ENCODE measurements at regions not wholly inside any gene's neighbourhood (a gene's known extent, or its start where the extent isn't known, plus 50 kb on each side); places are given as distances from the start of the nearest gene placed in this dataset.
A peak's percentile ranks its signal among the peaks of the same experiment; 100 is the strongest.
"Not testable (repeated sequence)": the region's sequence is repeated elsewhere in the genome, so short reads cannot be mapped to it uniquely, and the experiment has no call there.

DNA sequence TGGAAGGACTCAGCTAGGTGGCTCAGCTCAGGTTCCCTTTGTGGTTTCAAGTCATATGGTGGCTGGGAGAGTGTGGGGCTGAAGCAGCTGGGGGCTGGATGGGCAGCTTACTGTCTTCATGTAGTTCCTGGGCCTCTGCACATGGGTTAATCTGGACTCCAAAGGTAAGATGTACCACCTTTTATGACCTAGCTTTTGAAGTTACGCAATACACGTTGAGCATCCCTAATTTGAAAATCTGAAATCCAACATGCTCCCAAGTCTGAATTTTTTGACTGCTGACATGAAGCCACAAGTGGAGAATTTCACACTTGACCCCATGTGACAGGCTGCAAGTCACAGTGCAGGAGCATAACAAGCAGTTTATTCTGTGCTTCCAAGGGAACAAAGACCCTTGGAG, 173.7 kb downstream of the KBTBD8 start:
- H4K91ac ChIP-seq (ENCODE audit: insufficient read depth, low read depth, low read length), result no peak overlapping the region
- no peak overlapping the region for H2AK9ac ChIP-seq (replicated peaks; ENCODE audit: low read depth, low read length, poor library complexity)
- no peak overlapping the region for H3K4me2 ChIP-seq (ENCODE audit: low read depth, low read length)
- no peaks in the 10 kb centered on the region for H4K20me1 ChIP-seq (ENCODE audit: insufficient read depth, low read length)
- H3K79me1 ChIP-seq (ENCODE audit: low read depth in 1 of 2, low read length in 2 of 2), result no peaks in the 10 kb centered on the region
- no TSS peak for BruUV-seq (replicated peaks)
- no peak overlapping the region for H3K23ac ChIP-seq (ENCODE audit: low read depth, low read length)
- H3K4me1 ChIP-seq (ENCODE audit: control insufficient read depth, insufficient read depth, low read length), result no peaks in the 10 kb centered on the region
- no peaks in the 10 kb centered on the region for H3K27me3 ChIP-seq (ENCODE audit: control insufficient read depth, insufficient read depth, low read length)
- no peak overlapping the region for H4K5ac ChIP-seq (ENCODE audit: low read depth, low read length)
- ATAC-seq (ENCODE audit: low read depth) (no peak), DNase-seq (no peak)
- no peak overlapping the region for H3K4ac ChIP-seq (ENCODE audit: low read depth, low read length)
- H3K14ac ChIP-seq (replicated peaks; ENCODE audit: low read depth, low read length), result no peak overlapping the region
- POLR2A ChIA-PET (ENCODE audit: unreplicated experiment), result no interaction called here
- dilution Hi-C loops (cut with HindIII; ENCODE audit: low sequenced_read_pairs, unreplicated experiment) (no loop called here), in situ Hi-C loops (cut with MboI; ENCODE audit: low sequenced_read_pairs) (no loop called here), intact Hi-C loops (cut with micrococcal nuclease) (no loop called here)
- no peak overlapping the region for H2BK5ac ChIP-seq (ENCODE audit: low read depth, low read length, poor library complexity, severe bottlenecking)
- H3K4me3 ChIP-seq (ENCODE audit: insufficient read depth, low read depth, low read length), result no peak overlapping the region
- H2BK120ac ChIP-seq (ENCODE audit: low read depth, low read length), result no peak overlapping the region
- no peak overlapping the region for H2BK15ac ChIP-seq (ENCODE audit: low read depth, low read length)
- CTCF ChIA-PET, result no interaction called here
- H3K18ac ChIP-seq (ENCODE audit: low read depth, low read length), result no peak overlapping the region
- no peak overlapping the region for H3K9ac ChIP-seq (ENCODE audit: low read depth, low read length)
- no peak overlapping the region for H3K56ac ChIP-seq (ENCODE audit: extremely low read depth, insufficient read depth, low read length)
- H3K9me1 ChIP-seq (ENCODE audit: insufficient read depth, low read length), result no peaks in the 10 kb centered on the region
- no peaks in the 10 kb centered on the region for H3K9me3 ChIP-seq (ENCODE audit: control insufficient read depth, insufficient read depth, low read length)
- H2AK5ac ChIP-seq (ENCODE audit: low read depth, low read length), result no peak overlapping the region
- TF ChIP-seq ELK1 (IDR thresholded peaks at IDR 0.05; ENCODE audit: borderline replicate concordance, low read depth, low read length) (no peak), CEBPB (IDR thresholded peaks at IDR 0.05; ENCODE audit: low read depth, low read length) (peak; percentile 84), CHD1 (IDR thresholded peaks at IDR 0.05; ENCODE audit: low read depth, low read length) (no peak), POLR2A (IDR thresholded peaks at IDR 0.05; ENCODE audit: low read depth, low read length) (no peak), RAD21 (IDR thresholded peaks at IDR 0.05; ENCODE audit: low read length) (no peak), USF2 (IDR thresholded peaks at IDR 0.05; ENCODE audit: low read depth, low read length) (no peak)
- H3K27ac ChIP-seq (ENCODE audit: insufficient read depth, low read length), result no peak overlapping the region
- H2BK20ac ChIP-seq (ENCODE audit: low read depth, low read length), result no peak overlapping the region
- no peak overlapping the region for H4K8ac ChIP-seq (ENCODE audit: low read depth in 2 of 2, low read length in 2 of 2)
- H3K36me3 ChIP-seq (ENCODE audit: control insufficient read depth, insufficient read depth, low read length), result no peaks in the 10 kb centered on the region
- no peak overlapping the region for H2AFZ ChIP-seq (replicated peaks; ENCODE audit: low read length, poor library complexity)
- WGBS, 2 experiments (ENCODE audit: extremely low coverage in 2 of 2, insufficient read length in 1 of 2), result 60% methylated on average over 2 of the region's 2 CpGs; no CpG with 5 or more reads in 1 of the 2 experiments

GRCh38 chr3:67173130-67173529, 175.0 kb downstream of the KBTBD8 start:
- H2BK120ac ChIP-seq (ENCODE audit: low read depth, low read length); H3K4me2 ChIP-seq (ENCODE audit: low read depth, low read length); BruUV-seq (replicated peaks); H3K9me1 ChIP-seq (ENCODE audit: insufficient read depth, low read length); H2AFZ ChIP-seq (replicated peaks; ENCODE audit: low read length, poor library complexity); H4K20me1 ChIP-seq (ENCODE audit: insufficient read depth, low read length); H3K14ac ChIP-seq (replicated peaks; ENCODE audit: low read depth, low read length); H3K27ac ChIP-seq (ENCODE audit: insufficient read depth, low read length); POLR2A ChIA-PET (ENCODE audit: unreplicated experiment); H3K9me3 ChIP-seq (ENCODE audit: control insufficient read depth, insufficient read depth, low read length); H3K4me3 ChIP-seq (ENCODE audit: insufficient read depth, low read depth, low read length); H3K4ac ChIP-seq (ENCODE audit: low read depth, low read length); ATAC-seq (ENCODE audit: low read depth); H3K18ac ChIP-seq (ENCODE audit: low read depth, low read length); H3K23ac ChIP-seq (ENCODE audit: low read depth, low read length); H3K4me1 ChIP-seq (ENCODE audit: control insufficient read depth, insufficient read depth, low read length); H3K9ac ChIP-seq (ENCODE audit: low read depth, low read length); H3K27me3 ChIP-seq (ENCODE audit: control insufficient read depth, insufficient read depth, low read length); H4K5ac ChIP-seq (ENCODE audit: low read depth, low read length); H2AK5ac ChIP-seq (ENCODE audit: low read depth, low read length); H2BK15ac ChIP-seq (ENCODE audit: low read depth, low read length); DNase-seq; in situ Hi-C loops (cut with MboI; ENCODE audit: low sequenced_read_pairs); H2BK5ac ChIP-seq (ENCODE audit: low read depth, low read length, poor library complexity, severe bottlenecking); dilution Hi-C loops (cut with HindIII; ENCODE audit: low sequenced_read_pairs, unreplicated experiment); H3K36me3 ChIP-seq (ENCODE audit: control insufficient read depth, insufficient read depth, low read length); intact Hi-C loops (cut with micrococcal nuclease); H2AK9ac ChIP-seq (replicated peaks; ENCODE audit: low read depth, low read length, poor library complexity); H4K91ac ChIP-seq (ENCODE audit: insufficient read depth, low read depth, low read length); H2BK20ac ChIP-seq (ENCODE audit: low read depth, low read length); H3K79me1 ChIP-seq (ENCODE audit: low read depth in 1 of 2, low read length in 2 of 2); H4K8ac ChIP-seq (ENCODE audit: low read depth in 2 of 2, low read length in 2 of 2); H3K56ac ChIP-seq (ENCODE audit: extremely low read depth, insufficient read depth, low read length): not testable (repeated sequence)
- CTCF ChIA-PET, result interaction anchor here (0.6 kb wide), 1 partner anchor 12 kb away, joined by 3 read pairs; no protein-coding TSS in a partner anchor
- no CpG with 5 or more reads among the region's 3 CpGs for WGBS, 2 experiments (ENCODE audit: extremely low coverage in 2 of 2, insufficient read length in 1 of 2)
